NCI-H748 (cell line): ENCODE measurements at regions not wholly inside any gene's neighbourhood (a gene's known extent, or its start where the extent isn't known, plus 50 kb on each side); places are given as distances from the start of the nearest gene placed in this dataset.
A peak's percentile ranks its signal among the peaks of the same experiment; 100 is the strongest.

Source experiments
- DNase-seq: peaks from one replicate; lab custom pipeline; 2025; ENCODE audit not compliant: unreplicated experiment; lab: John Stamatoyannopoulos, UW

- DNase-seq = peak; percentile 16
Measured at GRCh38 chr18:53665701-53666100, 558.8 kb downstream of the MBD2 start.

DNA sequence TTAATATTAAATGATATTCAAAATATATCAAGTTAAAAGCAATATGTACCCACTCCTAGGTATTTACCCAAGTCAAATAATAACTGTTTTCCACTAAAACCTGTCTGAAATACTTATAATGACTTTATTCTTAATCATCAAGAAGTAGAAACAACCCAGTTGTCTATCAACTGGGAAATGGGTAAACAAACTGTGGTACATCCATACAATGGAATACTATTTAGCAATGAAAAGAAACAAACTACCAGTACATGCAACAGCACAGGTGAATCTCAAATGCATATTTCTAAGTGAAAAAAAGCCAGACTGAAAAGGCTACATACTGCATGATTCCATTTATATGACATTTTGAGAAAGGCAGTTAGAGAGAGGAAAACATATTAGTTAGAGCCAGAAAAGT lies 559.9 kb downstream of the MBD2 start:
- no peak for DNase-seq

GRCh38 chr18:53660306-53660705 lies 564.2 kb downstream of the MBD2 start:
- DNase-seq = no peak

DNA sequence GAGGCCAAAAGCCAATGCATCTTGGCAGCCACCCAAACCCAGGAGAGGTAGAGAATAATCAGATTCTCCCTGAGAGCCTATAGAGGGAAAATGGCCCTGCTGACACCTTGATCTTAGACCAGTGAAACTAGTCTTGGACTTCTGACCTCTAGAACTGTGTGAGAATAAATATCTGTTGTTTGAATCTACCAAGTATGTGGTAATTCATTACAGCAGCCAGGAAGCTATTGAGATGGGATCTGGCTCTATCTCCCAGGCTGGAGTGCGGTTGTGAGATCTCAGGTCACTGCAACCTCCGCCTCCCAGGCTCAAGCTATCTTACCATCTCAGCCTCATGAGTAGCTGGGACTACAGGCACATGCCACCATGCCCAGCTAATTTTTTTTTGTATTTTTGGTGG lies 567.2 kb downstream of the MBD2 start:
- DNase-seq = no peak

GRCh38 chr18:53649621-53650020 lies 574.8 kb downstream of the MBD2 start:
- DNase-seq = no peak

DNA sequence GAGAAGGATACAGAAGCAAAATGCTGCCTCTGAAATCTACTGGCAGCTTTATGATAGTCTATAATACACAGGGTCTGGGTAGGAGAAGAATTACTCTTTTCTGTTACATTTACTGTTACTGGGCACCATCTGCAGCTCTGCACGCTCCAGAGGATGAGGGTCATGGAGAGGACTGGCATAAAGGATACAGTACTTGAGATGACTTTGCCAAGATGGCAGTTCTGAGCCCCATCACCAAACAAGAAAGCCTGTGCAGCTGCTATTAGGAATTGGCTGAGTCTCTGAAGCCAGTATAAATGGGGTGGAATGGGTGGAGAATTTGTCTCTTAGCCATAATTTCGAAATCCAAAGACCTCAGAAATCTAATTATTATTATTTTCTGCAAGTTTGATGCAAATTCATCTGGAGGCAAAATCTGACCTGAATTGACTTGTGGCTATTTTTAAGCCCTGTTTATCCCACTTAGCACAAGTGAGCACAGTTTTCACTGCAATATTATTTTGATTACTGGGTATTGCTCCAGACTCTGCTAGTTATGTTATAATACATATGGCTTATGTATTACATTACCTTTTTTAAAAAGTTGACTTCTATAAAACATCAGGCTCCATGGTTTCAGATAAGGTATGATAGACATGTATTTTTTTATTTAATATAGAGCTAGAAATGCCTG lies 579.5 kb downstream of the MBD2 start:
- DNase-seq = no peak

- DNase-seq = no peak
Measured at GRCh38 chr18:53639687-53640086, 584.8 kb downstream of the MBD2 start.

GRCh38 chr18:53629337-53629736 lies 595.1 kb downstream of the MBD2 start:
- DNase-seq = no peak

DNA sequence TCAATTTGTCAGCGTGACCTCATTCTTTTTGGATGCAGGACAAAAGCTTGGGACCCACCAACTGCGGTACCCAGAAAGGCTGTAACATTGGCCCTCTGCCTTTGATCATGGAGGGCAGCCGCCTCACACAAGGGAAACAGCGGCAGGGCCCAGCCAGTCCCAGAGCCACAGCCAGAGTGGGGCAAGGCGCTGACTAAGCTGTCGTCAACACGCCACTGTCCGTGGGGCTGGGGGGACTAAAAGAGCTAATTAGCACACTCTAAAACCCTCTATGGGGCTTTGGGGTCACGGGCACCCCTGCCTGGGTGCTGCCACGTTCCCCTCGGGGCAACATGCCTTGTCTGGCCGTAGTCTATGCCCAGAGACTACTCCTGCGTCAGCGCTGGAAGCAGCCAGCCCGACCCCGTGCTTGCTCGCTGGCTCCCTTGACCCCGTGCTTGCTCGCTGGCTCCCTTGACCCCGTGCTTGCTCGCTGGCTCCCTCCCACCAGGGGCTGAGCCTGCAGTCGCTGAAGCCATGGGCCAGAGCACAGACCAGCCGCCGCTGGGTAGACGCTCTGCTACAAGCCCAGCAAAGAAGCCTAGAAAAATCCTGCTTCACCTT lies 598.4 kb downstream of the MBD2 start:
- peak; percentile 14 for DNase-seq

DNA sequence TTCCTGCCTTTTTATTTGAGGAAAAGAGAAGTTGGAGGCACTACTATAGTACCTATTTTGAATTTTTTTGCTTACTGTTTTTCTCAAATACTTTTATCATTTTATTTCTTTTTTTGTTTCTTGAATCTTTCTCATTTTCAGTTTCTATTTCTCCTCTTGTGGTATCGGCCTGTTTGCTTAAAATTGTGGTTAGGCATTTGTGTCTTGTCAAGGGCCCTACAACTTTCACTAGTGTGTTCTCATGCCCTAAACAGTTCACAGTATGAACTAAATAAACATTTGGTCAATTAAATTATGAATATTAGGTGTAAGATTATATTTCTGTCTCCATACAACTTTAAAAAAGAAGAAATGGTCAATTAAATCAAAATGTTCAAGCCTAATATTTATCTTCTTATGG lies 613.5 kb downstream of the MBD2 start:
- DNase-seq = no peak

DNA sequence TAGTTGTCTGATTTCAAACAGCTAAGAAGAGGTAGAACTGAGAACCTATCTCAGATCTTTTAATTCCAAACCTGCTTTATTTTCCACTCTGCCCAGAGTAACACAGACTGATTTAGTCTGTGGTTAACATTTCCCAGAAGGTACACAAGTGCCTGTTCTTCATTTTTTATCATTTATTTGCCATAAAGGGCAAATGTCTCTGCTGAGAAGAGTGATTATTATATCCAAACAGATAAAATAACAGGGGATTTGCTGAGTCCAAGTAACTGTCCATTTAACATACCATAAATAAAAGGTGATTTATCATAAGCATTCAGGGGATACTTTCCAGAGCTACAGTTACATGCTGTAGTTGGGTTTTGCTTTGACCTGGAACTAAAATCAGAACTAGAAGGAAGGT lies 617.7 kb downstream of the MBD2 start:
- DNase-seq = no peak

DNA sequence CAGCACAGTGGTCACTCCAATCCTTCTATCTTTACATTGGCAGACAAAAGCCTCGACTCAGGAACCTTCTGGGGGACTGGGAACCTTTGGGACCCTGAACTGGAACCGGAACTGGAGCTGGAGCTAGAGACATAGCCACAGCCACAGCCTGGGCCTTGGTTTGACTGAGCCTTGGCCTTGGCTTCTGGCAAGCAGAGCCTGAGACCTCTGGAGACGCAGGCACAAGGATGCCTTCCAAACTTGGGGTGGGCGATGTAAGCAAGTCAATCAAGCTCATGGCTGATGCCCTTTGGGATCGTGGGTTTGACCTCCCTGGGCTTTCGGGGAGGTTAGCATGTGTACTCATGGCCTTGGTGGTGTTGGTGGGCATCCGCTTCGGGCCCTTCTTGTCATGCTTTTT lies 619.3 kb downstream of the MBD2 start:
- no peak for DNase-seq

GRCh38 chr18:53603276-53603675 lies 621.2 kb downstream of the MBD2 start:
- no peak for DNase-seq

GRCh38 chr18:53601344-53601743 lies 623.1 kb downstream of the MBD2 start:
- no peak for DNase-seq

GRCh38 chr18:53586923-53587322 lies 637.5 kb downstream of the MBD2 start:
- no peak for DNase-seq
